HUES48 (cell line): ENCODE measurements at regions not wholly inside any gene's neighbourhood (a gene's known extent, or its start where the extent isn't known, plus 50 kb on each side); places are given as distances from the start of the nearest gene placed in this dataset.

Experiments used
- H3K27ac ChIP-seq: one replicate; pipeline ENCODE4 v1.7.0; 2013; ENCODE audit warnings: low read depth, low read length, inconsistent platforms
- H3K27me3 ChIP-seq: 2 replicates; pipeline ENCODE4 v1.6.1; 2013; ENCODE audit warnings: mild to moderate bottlenecking, low read length; ENCODE audit not compliant: control insufficient read depth, insufficient read depth
- H3K36me3 ChIP-seq: 2 replicates; pipeline ENCODE4 v1.6.1; 2013; ENCODE audit warnings: low read length; ENCODE audit not compliant: control insufficient read depth, insufficient read depth
- H3K4me1 ChIP-seq: 2 replicates; pipeline ENCODE4 v1.6.1; 2013; ENCODE audit warnings: mild to moderate bottlenecking, low read length; ENCODE audit not compliant: control insufficient read depth, insufficient read depth
- H3K4me3 ChIP-seq: 2 replicates; pipeline ENCODE4 v1.5.1; 2013; ENCODE audit warnings: mild to moderate bottlenecking, low read depth, low read length
- H3K9ac ChIP-seq: 2 replicates; pipeline ENCODE4 v1.6.1; 2013; ENCODE audit warnings: mild to moderate bottlenecking, low read depth, low read length, moderate library complexity
- H3K9me3 ChIP-seq: 2 replicates; pipeline ENCODE4 v1.6.1; 2013; ENCODE audit warnings: low read length; ENCODE audit not compliant: control insufficient read depth, insufficient read depth

DNA sequence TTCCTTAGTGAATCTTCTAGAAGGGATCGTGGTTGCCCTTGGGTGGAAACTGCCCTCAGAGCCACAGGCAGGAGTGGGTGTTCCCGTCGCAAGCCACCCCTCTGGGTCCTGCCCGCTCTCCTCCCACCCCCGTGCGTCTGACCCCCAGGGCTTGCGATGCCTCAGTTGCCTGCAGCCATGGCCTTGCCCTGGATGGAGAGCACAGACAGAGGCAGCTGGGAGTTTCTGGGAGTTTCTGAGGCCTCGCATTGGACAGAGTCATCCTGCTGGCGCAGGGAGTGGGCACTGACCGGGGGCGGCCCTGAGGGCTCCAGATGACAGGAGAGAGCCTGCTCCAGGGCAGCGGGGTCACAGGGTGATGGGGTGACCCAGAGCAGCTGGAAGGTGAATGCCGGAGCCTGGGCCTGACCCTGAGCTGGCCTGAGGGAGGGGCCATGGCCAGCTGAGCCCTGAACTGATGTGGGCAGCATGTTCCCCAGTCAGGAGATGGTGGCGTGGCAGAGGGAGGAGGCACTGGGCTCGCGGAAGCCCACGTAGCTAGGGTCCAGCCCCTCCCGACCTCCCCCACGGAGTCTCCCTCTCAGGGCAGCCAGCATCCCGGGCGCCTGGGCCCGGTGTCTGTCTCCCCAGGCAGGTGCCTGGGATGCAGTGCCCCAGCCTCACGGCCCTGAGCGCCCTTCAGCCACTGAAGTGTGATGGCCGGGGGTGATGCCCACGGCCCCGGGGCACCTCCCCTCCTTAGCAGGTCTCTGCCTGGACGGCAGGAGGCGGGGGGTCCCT is 1236.2 kb downstream of the BRD1 start:
- H3K4me3 ChIP-seq: no peak overlapping the region
- no peak overlapping the region for H3K9ac ChIP-seq
- H3K4me1 ChIP-seq: no peaks in the 10 kb centered on the region
- no peaks in the 10 kb centered on the region for H3K9me3 ChIP-seq
- no peaks in the 10 kb centered on the region for H3K36me3 ChIP-seq
- no peaks in the 10 kb centered on the region for H3K27me3 ChIP-seq
- H3K27ac ChIP-seq: no peak overlapping the region

DNA sequence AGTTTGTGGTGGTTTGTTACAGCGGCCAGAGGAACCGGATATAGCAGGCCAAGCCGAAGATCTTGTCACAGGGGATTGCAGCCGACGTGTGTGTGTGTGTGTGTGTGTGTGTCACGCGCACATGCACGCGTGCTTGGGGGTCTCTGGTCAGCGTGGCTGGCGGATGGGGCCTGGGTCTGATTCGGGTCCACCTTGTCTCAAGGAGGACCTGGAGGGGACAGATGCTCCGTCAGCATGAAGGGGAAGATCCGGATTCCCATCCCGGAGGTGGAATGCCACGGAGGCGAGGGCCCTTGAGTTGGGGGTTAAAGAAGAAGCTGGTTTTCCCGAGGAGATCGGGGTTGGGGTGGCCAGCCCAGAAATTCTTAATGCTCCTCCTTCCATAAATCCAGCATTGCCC is 1237.8 kb downstream of the BRD1 start:
- Histone ChIP-seq H3K9ac (no peak overlapping the region), H3K36me3 (no peaks in the 10 kb centered on the region), H3K4me1 (no peaks in the 10 kb centered on the region), H3K9me3 (no peaks in the 10 kb centered on the region), H3K27ac (no peak overlapping the region), H3K27me3 (no peaks in the 10 kb centered on the region), H3K4me3 (no peak overlapping the region)

DNA sequence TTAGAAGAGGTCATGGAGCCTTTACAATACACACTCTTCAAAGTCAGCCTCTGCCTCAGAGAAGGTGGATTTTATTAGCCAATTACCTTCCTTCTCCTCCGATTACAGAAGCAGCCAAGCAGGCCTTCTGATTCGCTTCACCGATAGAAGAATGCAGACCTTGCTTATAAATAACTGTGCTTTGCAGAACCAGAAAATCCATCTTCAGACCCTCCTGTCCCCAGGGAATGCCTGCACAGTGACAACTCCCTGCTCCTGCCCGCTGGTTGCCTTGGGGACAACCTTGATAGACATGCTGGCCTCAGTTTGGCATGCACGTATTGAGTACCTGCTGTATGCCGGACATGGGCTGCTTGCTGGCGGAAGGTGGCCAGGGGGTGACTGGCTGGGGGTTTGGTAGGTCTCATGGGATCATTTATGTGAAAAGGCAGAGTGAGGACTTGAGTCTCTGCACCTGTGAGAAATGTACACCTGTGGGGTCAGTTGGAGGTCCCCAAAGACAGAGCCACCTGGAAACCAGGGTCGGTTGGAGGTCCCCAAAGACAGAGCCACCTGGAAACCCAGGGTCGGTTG is 1238.7 kb downstream of the BRD1 start:
- Histone ChIP-seq H3K36me3 (no peaks in the 10 kb centered on the region), H3K9me3 (no peaks in the 10 kb centered on the region), H3K4me1 (no peaks in the 10 kb centered on the region), H3K4me3 (no peak overlapping the region), H3K9ac (no peak overlapping the region), H3K27me3 (no peaks in the 10 kb centered on the region), H3K27ac (no peak overlapping the region)

DNA sequence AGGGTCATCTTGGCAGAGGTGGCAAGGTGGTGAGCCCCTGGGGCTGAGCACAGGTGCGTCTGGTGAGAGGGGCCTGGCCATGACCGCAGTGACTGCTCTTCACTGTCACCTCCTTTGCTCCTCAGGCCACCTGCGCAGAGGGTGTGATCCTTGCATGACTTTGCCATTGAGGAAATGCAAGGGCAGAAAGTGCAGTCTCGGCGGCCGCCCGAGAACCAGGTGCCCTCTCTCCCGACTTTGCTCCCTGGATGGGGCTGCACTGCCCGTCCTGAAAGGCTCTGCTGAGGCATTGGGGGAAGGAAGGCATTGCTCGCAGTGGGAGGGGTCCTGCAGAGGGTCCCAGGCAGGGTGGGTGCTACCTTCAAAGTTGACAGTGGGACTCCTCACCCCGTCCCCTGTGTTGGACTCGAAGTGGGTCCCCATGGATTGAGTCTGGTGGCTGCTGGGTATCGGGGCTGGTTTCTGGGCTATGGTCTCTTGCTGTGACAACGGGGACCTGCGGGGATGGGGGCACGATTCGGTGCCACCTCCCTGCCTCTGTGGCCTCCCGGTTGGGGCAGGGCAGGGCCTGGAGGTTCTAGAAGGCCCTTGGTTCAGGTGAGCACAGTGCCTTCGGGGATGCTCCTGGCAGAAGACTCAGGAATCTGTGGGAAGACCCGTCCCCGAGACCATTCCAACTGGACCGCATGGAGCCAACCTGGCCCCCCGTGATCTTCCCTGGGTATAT is 1239.4 kb downstream of the BRD1 start:
- Histone ChIP-seq H3K27ac (no peak overlapping the region), H3K4me1 (no peaks in the 10 kb centered on the region), H3K9me3 (no peaks in the 10 kb centered on the region), H3K36me3 (no peaks in the 10 kb centered on the region), H3K4me3 (no peak overlapping the region), H3K27me3 (no peaks in the 10 kb centered on the region), H3K9ac (no peak overlapping the region)

DNA sequence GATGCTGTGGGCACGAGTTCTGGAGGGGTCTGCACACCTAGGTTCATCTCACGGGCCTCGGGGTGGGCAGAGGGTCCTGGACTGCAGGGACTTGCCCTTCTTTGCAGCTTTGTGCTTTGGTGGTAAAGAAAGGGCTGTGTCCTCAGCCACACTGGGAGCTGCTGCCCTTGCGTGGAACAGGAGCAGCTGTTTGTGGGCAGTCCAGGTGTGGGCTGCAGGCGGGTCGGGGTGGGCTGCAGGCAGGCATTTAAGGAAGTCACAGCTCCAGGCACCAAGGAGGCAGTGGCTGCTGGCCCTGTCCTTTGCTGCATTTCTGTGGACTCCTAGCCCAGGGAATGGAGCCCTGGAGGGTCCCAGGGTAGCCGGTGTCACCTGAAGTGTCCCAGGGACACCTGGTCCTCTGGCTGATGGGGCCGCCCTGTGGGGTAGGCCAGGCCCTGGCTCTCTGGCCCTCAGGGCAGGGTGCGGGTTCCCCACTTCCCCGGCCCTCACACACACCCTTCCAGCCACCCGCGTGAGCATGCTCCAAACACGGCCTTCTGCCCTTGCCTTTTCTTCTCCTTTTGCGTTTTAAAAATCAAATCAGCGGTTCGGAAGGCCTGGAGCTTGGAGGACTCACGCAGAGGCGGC is 1240.3 kb downstream of the BRD1 start:
- Histone ChIP-seq H3K4me1 (no peaks in the 10 kb centered on the region), H3K27ac (no peak overlapping the region), H3K9me3 (no peaks in the 10 kb centered on the region), H3K36me3 (no peaks in the 10 kb centered on the region), H3K27me3 (no peaks in the 10 kb centered on the region), H3K4me3 (no peak overlapping the region), H3K9ac (no peak overlapping the region)

DNA sequence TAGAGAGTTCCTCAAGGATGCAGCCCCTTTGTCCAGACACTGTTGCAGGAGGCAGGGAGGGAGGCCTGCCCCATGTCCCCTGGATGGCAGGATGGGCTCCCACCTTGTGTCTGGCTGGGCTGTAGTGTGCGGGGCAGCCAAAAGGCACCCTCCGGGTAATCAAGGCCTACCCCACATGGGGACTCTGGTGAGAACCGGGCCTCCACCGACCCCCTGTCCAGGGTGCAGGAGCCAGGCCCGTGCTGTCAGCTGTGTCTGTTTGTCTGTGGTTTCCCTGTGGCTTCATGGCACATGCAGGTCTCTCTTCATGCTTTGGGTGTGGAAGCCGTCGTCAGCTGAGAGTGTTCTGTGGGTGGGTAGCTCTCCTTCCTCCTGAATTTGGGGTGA is 1240.9 kb downstream of the BRD1 start:
- no peak overlapping the region for H3K4me3 ChIP-seq
- H3K9me3 ChIP-seq: no peaks in the 10 kb centered on the region
- H3K4me1 ChIP-seq: no peaks in the 10 kb centered on the region
- no peak overlapping the region for H3K27ac ChIP-seq
- H3K9ac ChIP-seq: no peak overlapping the region
- no peaks in the 10 kb centered on the region for H3K36me3 ChIP-seq
- H3K27me3 ChIP-seq: no peaks in the 10 kb centered on the region

DNA sequence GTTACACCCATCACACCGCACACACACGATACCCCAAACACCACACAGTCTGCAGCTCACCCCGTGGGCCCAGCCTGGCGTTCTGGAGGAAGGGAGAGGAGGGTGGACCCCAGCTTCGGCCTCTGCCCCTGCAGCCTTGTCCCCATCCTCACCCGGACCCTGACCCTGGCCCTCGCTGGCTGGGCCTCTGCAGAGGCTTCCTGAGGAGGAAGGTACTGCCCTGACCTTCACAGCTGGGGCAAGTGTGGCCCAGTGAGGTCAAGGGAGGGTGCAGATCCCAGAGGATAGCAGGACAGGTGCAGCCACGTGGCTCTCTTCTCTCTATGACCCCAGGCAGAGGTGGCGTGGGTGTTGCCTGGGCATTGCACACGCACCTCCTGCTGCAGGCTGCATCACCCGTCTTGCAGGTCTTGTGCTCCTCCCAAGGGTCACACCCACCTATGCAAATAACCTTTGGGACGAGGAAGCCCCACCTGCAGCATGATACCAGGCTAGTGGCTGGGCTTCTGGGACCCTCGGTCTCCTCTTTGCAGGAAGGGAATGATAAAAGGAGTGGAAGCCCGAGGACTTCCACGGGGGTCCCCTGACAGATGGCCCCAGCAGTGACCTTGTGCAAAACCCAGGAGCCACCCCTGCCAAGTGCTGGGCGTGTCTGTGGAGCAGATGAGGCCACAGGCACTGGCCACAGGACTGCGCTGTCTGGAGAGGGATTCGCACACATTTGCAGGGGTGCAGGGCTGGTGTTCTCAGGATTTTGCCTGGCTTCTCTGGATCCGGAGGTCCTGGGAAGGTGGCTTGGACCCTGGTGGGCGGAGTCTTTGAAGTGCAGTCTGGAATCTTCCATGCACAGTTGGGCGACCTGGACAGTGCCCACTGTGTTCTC is 1241.5 kb downstream of the BRD1 start:
- no peak overlapping the region for H3K9ac ChIP-seq
- H3K27me3 ChIP-seq: no peaks in the 10 kb centered on the region
- no peak overlapping the region for H3K4me3 ChIP-seq

DNA sequence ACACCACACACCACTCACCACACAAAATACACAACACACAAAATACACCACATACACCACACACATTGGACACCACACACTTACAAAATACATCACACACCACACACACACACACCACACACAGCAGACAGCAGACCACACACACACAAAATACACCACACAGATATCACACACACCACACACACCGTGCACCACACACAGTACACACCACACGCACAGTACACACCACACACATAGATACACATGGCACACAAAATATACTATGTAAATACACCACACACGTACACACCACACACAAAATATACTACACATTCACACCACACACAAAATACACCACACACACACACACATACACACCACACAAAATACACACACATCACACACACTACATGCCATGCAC is 1243.5 kb downstream of the BRD1 start:
- Histone ChIP-seq H3K4me1 (no peaks in the 10 kb centered on the region), H3K9ac (no peak overlapping the region), H3K27ac (no peak overlapping the region), H3K4me3 (no peak overlapping the region), H3K36me3 (no peaks in the 10 kb centered on the region), H3K27me3 (no peaks in the 10 kb centered on the region), H3K9me3 (no peaks in the 10 kb centered on the region)

More for the DNA sequence above, 1241.5 kb downstream of the BRD1 start:
- Histone ChIP-seq H3K36me3 (no peaks in the 10 kb centered on the region), H3K27ac (no peak overlapping the region), H3K4me1 (no peaks in the 10 kb centered on the region), H3K9me3 (no peaks in the 10 kb centered on the region)

DNA sequence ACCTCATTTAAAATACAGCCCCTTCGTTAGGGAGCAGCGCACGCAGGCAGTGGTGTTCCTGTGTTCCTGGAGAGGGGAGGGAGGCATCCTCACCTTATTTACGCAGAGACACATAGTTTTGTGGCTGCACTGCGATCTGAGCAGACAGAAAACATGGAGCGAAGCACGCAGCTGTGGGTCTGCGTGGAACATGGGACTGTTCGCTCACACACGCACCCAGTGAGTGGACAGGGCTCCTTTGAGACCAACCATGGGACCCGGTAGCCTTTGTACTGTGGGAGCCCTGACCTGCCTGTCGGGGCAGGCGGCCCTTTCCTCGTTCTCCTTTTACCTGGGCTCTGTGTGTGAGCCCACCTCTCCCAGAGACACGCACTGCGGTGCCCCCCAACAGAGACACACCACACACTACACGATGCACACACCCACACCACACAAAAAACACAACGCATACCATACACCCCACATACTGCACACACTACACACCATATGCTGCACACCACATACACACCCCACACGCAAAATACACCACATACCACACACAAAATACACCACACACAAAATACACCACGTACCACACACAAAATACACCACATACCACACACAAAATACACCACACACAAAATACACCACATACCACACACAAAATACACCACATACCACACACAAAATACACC is 1245.7 kb downstream of the BRD1 start:
- Histone ChIP-seq H3K4me1 (no peaks in the 10 kb centered on the region), H3K9me3 (no peaks in the 10 kb centered on the region), H3K36me3 (no peaks in the 10 kb centered on the region), H3K27ac (no peak overlapping the region), H3K9ac (no peak overlapping the region), H3K4me3 (no peak overlapping the region), H3K27me3 (no peaks in the 10 kb centered on the region)

DNA sequence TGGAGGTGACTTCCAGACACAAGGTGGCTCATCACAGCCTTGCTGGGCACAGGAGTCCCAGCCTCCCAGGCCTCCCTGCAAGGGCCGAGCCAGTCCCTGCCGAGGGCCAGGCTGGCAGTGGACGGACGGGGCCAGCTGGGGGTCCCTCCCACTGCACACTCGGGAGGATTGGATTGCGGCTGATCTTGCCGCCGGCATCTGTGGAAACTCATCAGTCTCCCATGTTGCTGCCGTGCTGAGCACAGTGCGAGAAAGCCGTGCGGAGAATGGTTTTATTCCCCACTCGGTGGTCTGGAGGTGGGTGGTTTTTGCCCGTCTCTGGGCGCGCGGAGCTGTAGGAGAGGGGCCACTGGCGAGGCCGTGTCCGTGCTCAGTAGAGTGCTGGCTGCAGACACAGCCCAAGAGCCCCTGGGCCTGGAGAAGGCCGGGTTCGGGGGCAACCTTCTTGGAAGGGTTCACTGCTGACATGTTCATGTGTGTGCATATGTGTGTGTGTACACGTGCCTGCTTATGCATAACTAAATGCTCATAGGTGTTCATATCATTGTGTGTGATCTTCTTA is 1246.4 kb downstream of the BRD1 start:
- Histone ChIP-seq H3K9ac (no peak overlapping the region), H3K4me1 (no peaks in the 10 kb centered on the region), H3K27ac (no peak overlapping the region), H3K27me3 (no peaks in the 10 kb centered on the region), H3K36me3 (no peaks in the 10 kb centered on the region), H3K9me3 (no peaks in the 10 kb centered on the region), H3K4me3 (no peak overlapping the region)
